H7 (cell line): ENCODE measurements at regions not wholly inside any gene's neighbourhood (a gene's known extent, or its start where the extent isn't known, plus 50 kb on each side); places are given as distances from the start of the nearest gene placed in this dataset.
A peak's percentile ranks its signal among the peaks of the same experiment; 100 is the strongest.

Experiments used
- DNase-seq: peaks from one replicate; pipeline ENCODE4 v3.0.0; 2012
- H3K27me3 ChIP-seq: 2 replicates; pipeline ENCODE4 v1.6.0; 2011; ENCODE audit warnings: mild to moderate bottlenecking, low read length; ENCODE audit not compliant: control insufficient read depth, insufficient read depth
- H3K36me3 ChIP-seq: replicated peaks from 2 replicates; pipeline ENCODE4 v1.5.1; 2011; ENCODE audit warnings: low read length; ENCODE audit not compliant: control insufficient read depth, insufficient read depth
- H3K4me3 ChIP-seq: 2 replicates; pipeline ENCODE4 v1.5.1; 2011; ENCODE audit warnings: low read depth, mild to moderate bottlenecking, control low read depth, low read length, moderate library complexity; ENCODE audit not compliant: insufficient read depth

DNA sequence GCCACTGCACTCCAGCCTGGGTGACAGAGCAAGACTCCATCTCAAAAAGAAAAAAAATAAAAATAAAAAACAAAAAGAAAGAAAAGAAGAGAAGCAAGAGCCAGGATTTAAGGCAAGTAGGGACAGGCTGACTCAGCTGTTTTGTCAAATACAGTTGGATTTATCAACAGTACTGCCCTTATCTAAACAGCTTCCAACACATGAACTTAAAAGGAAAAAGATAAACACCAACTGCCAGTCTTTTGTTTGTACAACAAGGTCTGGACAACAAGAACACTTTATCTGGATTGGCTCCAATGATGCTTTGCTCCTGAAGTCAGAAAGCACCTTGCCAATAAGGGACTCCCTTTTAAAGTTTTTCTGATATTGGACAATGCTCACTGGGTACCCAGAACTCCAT, 886.0 kb downstream of the ADGRL2 start:
- DNase-seq, result no peak
- H3K4me3 ChIP-seq, result no peak overlapping the region
- H3K36me3 ChIP-seq, result no peaks in the 10 kb centered on the region
- no peaks in the 10 kb centered on the region for H3K27me3 ChIP-seq

DNA sequence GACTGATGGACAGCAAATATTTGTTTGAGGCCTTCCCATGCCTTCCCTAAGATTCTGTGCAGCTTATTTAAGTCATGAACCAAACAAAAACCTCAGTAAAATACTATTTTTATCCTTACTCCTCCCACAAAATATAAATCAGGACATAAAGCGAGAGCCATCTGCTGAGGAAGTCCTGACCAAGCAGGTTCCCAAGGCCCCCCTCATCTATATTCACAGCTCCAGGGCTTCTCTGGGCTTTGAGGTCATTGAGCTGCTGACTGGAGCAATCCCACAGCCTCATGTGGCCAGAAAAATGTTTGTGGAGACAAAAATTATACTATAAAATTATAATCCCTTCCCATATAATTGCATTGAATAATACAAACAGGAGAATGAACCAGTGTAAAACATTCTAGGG, 846.2 kb downstream of the ADGRL2 start:
- no peaks in the 10 kb centered on the region for H3K27me3 ChIP-seq
- H3K36me3 ChIP-seq, result no peaks in the 10 kb centered on the region
- no peak for DNase-seq
- no peak overlapping the region for H3K4me3 ChIP-seq

GRCh38 chr1:82646336-82646735, 845.6 kb downstream of the ADGRL2 start:
- H3K27me3 ChIP-seq, result no peaks in the 10 kb centered on the region
- peak; percentile 5 for DNase-seq
- H3K36me3 ChIP-seq, result no peaks in the 10 kb centered on the region
- H3K4me3 ChIP-seq, result no peak overlapping the region

DNA sequence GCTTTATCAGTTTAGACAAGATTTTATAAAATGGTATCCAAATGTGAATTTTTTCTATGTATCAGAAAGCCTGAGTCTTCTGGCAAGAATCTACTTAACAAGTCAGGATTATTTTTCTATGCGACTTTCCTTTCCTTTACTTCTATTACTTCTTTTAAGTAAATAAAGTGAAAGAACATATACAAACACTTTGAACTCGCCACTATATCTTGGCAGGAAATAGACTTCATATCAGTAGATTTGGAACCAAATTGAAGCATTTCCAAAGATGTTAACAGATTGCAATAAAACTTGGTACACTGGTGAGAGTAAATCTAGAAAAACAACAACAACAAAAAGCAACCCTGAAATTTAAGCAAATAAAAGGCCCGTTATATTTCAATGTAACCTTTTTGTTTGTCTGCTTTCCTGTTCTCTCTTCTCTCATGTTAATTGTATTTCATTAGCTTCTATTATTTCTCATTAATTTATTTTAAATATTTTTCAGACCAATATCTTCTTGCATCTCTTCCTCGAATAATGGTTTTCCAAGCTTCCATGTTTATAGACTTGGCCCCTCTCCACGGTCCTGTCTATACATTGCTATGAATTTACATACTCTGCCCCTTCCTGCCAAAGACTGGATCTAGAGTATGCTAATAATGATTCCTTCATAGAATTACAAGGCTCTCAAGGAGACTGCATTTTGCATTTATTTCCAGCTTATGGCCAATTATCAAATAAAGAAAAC, 843.6 kb downstream of the ADGRL2 start:
- DNase-seq, result no peak
- H3K36me3 ChIP-seq, result no peaks in the 10 kb centered on the region

DNA sequence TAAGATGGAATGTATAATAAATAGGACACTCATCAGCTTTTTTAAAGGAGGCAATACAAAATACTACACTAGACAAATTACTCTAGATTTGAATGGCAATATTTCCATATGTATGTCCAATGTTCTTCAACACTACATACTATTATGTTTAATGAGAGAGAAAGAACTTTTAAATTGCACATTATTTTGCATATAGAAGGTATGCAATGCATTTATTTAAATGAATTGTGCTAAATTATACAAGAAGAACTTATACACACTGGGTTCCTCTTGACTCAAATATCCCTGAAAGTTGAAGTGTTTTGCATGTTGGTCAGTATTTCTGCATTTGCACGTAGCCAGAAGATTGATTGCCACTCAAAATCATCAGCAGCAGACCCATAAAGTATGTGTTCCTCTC, 839.6 kb downstream of the ADGRL2 start:
- no peak for DNase-seq
- Histone ChIP-seq H3K36me3 (no peaks in the 10 kb centered on the region), H3K27me3 (no peaks in the 10 kb centered on the region), H3K4me3 (no peak overlapping the region)

More for the DNA sequence above, 843.6 kb downstream of the ADGRL2 start:
- no peaks in the 10 kb centered on the region for H3K27me3 ChIP-seq
- H3K4me3 ChIP-seq, result no peak overlapping the region

DNA sequence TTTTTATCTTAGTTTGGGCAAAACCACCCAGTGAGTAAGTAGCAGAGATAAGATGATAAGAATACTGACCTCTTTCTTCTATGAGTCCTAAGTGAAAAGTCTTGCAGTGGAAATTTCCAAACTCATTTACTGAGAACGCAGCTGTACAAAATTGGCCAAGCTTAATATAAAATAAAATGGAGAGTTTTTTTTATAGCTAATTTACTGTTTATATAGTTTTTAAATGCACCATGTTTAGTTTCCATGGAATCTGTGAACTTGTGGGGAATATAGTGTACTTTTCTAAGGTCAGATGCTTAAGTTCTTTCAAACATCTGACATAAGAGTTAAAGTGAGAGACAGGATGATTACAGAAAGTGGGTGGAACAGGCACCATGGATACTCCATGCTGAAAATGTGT, 833.5 kb downstream of the ADGRL2 start:
- DNase-seq, result no peak

DNA sequence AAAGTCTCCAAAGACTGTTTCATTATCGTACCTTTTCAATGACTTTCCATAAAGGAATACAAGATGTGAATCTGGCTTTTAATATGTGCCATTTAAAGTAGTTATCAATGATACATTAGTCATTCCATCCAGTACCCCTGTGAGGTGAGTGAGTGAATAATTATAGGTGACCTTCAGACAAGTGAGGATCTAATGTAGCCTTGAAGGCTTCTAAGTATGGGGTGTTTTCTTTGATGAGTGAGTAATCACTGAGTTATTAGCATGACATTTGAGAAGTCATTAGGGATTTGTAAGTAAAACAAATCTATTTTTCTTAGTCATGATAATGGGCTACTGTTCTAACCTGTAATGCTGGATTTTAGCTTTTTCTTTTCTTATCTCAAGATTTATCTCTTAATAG, 831.4 kb downstream of the ADGRL2 start:
- no peaks in the 10 kb centered on the region for H3K27me3 ChIP-seq
- H3K36me3 ChIP-seq, result no peaks in the 10 kb centered on the region
- H3K4me3 ChIP-seq, result no peak overlapping the region
- no peak for DNase-seq

More for the DNA sequence above, 833.5 kb downstream of the ADGRL2 start:
- Histone ChIP-seq H3K36me3 (no peaks in the 10 kb centered on the region), H3K4me3 (no peak overlapping the region), H3K27me3 (no peaks in the 10 kb centered on the region)

- no peaks in the 10 kb centered on the region for H3K27me3 ChIP-seq
- H3K4me3 ChIP-seq, result no peak overlapping the region
- no peaks in the 10 kb centered on the region for H3K36me3 ChIP-seq
- no peak for DNase-seq
Observed at GRCh38 chr1:82628887-82629286, 828.2 kb downstream of the ADGRL2 start.

DNA sequence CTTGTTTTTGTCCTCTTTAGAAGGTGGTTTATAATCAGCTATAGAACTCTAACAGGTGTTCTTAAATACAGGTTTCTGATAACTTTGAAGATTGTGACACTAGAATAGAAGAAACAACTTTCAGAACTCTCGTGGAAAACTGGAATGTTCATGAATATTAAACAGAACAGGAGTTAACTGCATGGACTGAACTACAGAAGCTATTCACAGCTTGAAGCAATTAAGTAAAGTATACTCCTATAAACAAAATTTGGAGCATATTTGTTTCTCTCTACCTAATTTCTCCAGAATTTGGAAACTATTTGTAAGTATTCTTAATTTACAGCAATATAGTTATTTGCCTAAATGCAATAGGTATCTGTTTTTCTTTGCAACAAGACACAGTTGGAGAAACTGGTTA, 824.8 kb downstream of the ADGRL2 start:
- H3K36me3 ChIP-seq, result no peaks in the 10 kb centered on the region
- DNase-seq, result no peak
- no peaks in the 10 kb centered on the region for H3K27me3 ChIP-seq
- H3K4me3 ChIP-seq, result no peak overlapping the region

GRCh38 chr1:82621076-82621475, 820.3 kb downstream of the ADGRL2 start:
- Histone ChIP-seq H3K36me3 (no peaks in the 10 kb centered on the region), H3K4me3 (no peak overlapping the region)
- DNase-seq, result no peak

GRCh38 chr1:82614090-82614489, 813.4 kb downstream of the ADGRL2 start:
- no peak overlapping the region for H3K4me3 ChIP-seq
- H3K27me3 ChIP-seq, result no peaks in the 10 kb centered on the region
- DNase-seq, result no peak
- H3K36me3 ChIP-seq, result no peaks in the 10 kb centered on the region

More at GRCh38 chr1:82621076-82621475, 820.3 kb downstream of the ADGRL2 start:
- no peaks in the 10 kb centered on the region for H3K27me3 ChIP-seq

GRCh38 chr1:82612986-82613385, 812.3 kb downstream of the ADGRL2 start:
- H3K27me3 ChIP-seq, result no peaks in the 10 kb centered on the region
- no peaks in the 10 kb centered on the region for H3K36me3 ChIP-seq
- no peak for DNase-seq
- H3K4me3 ChIP-seq, result no peak overlapping the region

DNA sequence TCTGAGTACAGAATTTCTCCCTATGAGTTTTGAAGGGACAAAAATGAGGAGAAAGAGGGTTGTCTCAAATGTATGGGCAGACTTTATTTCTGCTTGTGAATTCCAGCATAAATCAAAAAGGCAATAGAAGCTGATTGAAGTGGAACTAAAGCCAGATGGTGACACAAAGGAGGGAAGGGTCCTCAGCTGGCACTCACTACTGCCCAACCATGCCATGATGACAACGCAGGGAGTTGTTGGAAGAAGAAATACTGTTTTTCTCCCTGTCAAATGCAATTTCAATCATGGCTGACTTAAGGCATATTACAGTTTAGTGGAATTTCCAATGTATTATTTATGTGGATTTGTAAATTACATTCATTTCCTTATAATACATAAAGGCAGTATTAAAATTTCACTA, 805.8 kb downstream of the ADGRL2 start:
- no peak for DNase-seq
- Histone ChIP-seq H3K36me3 (no peaks in the 10 kb centered on the region), H3K27me3 (no peaks in the 10 kb centered on the region), H3K4me3 (no peak overlapping the region)

DNA sequence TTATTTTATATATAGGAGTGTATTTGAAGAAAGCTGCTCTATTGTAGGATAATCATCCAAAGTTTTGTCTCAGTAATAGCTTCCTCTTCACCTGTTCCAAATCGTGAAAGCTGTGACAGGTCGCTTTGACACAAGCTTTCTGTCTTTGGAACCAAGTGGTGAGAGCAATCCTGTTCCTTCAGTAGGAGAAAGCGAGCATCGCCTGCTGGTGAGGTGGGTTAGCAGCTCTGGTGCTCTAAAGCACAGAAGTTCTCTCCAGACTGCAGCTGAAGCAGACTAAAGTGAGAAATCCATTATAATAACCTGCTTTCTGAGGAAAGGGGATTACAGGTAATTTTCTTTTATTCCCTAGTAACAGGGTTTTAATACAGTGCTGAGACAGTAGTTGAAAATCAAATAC, 803.8 kb downstream of the ADGRL2 start:
- no peak overlapping the region for H3K4me3 ChIP-seq
- no peaks in the 10 kb centered on the region for H3K36me3 ChIP-seq
- DNase-seq, result peak; percentile 11
- H3K27me3 ChIP-seq, result no peaks in the 10 kb centered on the region

DNA sequence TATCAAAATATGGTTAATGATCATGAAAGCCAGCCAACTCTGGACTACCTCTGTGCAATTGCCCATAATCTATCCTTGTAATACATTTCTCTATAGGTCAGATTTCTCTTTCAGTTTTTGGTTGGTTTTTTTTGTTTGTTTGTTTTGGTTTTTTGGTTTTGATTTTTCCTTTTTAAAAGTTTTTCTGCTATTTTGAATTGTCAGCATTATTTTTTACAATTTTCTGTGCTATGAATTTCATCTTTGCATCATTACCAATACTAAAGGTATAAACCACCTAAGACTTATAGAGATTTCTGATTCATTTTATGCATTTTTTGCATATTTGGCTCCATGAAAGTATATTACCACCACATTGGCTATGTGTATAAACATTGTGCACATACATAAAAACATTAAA, 799.6 kb downstream of the ADGRL2 start:
- H3K27me3 ChIP-seq, result no peaks in the 10 kb centered on the region
- no peak overlapping the region for H3K4me3 ChIP-seq
- DNase-seq, result no peak
- no peaks in the 10 kb centered on the region for H3K36me3 ChIP-seq

GRCh38 chr1:82598812-82599211, 798.1 kb downstream of the ADGRL2 start:
- DNase-seq, result no peak
- H3K27me3 ChIP-seq, result no peaks in the 10 kb centered on the region
- H3K4me3 ChIP-seq, result no peak overlapping the region
- H3K36me3 ChIP-seq, result no peaks in the 10 kb centered on the region
